ENCODE measurements at regions not wholly inside any gene's neighbourhood (a gene's known extent, or its start where the extent isn't known, plus 50 kb on each side); places are given as distances from the start of the nearest gene placed in this dataset.

DNA sequence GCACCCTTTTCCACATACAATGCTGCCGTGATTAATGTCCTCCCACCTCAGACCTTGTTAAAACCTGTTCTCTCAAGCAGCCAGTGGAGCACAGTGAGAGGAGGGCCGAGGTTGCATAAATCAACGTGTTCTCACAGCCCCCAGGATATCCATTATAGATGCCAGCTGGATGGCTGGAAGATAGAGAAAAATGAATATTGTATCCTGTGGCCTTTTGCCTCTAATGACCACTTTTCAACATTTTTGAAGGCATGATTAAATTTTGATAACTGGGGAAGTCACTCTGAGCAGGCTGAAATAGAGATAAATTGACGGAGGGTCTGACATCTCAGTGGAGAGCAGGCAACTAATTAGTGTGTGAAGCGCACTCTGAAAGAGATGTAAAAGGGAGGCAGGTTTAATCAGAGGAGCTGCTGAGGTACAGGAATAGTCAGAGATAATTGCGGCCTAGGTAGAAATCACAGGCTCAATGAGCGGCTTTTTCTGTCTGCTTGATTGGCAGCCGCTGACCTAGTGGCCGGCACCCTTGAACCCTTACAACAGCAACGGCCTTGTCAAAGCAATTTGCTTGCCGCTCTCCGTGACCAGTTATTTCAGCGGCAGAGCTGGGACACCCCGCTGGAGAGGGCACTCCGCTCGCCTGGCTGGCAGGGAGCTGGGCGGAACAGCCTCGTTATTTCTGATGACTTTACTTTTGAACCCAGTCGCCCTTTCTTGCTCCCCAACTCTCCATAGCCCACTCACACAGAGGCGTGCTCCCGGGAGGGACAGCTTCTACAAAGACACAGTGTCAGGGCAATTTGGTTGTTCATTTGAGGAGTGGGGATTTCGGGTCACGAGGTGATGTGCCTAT, 560.7 kb downstream of the PSAT1 start:
- H4K20me1 ChIP-seq (replicated peaks; ENCODE audit: control insufficient read depth, extremely low read depth, insufficient read depth, low read length) = no peaks in the 10 kb centered on the region
- H3K27ac ChIP-seq (ENCODE audit: insufficient read depth, low read depth, low read length) = no peak overlapping the region
- POLR2A ChIA-PET = no interaction called here

More for the DNA sequence above, 560.7 kb downstream of the PSAT1 start:
- Histone ChIP-seq H3K36me3 (ENCODE audit: control insufficient read depth in 2 of 2, extremely low read depth in 1 of 2, insufficient read depth in 2 of 2, low read length in 2 of 2) (no peaks in the 10 kb centered on the region), H3K9me1 (replicated peaks; ENCODE audit: control insufficient read depth, extremely low read depth, insufficient read depth, low read length) (no peaks in the 10 kb centered on the region), H3K4me2 (ENCODE audit: insufficient read depth, low read length) (no peak overlapping the region), H3K9ac (replicated peaks; ENCODE audit: extremely low read depth, insufficient read depth, low read length) (no peak overlapping the region), H3K4me3 (replicated peaks in 1 of 3; ENCODE audit: insufficient read depth in 1 of 3, low read depth in 1 of 3, low read length in 3 of 3) (no peak overlapping the region), H2AFZ (ENCODE audit: low read depth, low read length) (no peak overlapping the region), H3K27me3 (ENCODE audit: control insufficient read depth in 2 of 2, insufficient read depth in 2 of 2, low read length in 2 of 2) (no peaks in the 10 kb centered on the region), H3K9me3 (replicated peaks; ENCODE audit: control insufficient read depth, insufficient read depth, low read length) (no peaks in the 10 kb centered on the region), H3K79me2 (ENCODE audit: control insufficient read depth, insufficient read depth, low read length) (no peaks in the 10 kb centered on the region), H3K4me1 (ENCODE audit: control insufficient read depth, extremely low read depth, insufficient read depth, low read length) (peaks cover 5% of the 10 kb centered on the region)
- FAIRE-seq (no peak), DNase-seq (ENCODE audit: low read depth, low spot score) (no peak)
- no peak for TF ChIP-seq POLR2A (IDR thresholded peaks at IDR 0.05; ENCODE audit: low read depth, low read length)
- TF ChIP-seq EZH2 (IDR thresholded peaks at IDR 0.05; ENCODE audit: borderline replicate concordance, low read depth, low read length, severe bottlenecking) = no peak
- no peak for TF ChIP-seq CTCF (IDR thresholded peaks at IDR 0.05; ENCODE audit: extremely low read depth in 1 of 2, insufficient read depth in 1 of 2, low read depth in 1 of 2, low read length in 2 of 2)
- no peak for TF ChIP-seq POLR2AphosphoS5 (IDR thresholded peaks at IDR 0.05; ENCODE audit: insufficient read depth, low read depth, low read length)
- TF ChIP-seq MYC (IDR thresholded peaks at IDR 0.05; ENCODE audit: low read depth, low read length) = no peak
- TF ChIP-seq, protein P1, sequence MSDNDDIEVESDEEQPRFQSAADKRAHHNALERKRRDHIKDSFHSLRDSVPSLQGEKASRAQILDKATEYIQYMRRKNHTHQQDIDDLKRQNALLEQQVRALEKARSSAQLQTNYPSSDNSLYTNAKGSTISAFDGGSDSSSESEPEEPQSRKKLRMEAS (IDR thresholded peaks at IDR 0.05; ENCODE audit: insufficient read depth, insufficient read length) = no peak
- TF ChIP-seq GATA2 (IDR thresholded peaks at IDR 0.05; ENCODE audit: insufficient read depth, insufficient read length, low read depth, low read length) = no peak
- TF ChIP-seq FOS (IDR thresholded peaks at IDR 0.05; ENCODE audit: borderline replicate concordance, insufficient read depth, low read length) = no peak
- no peak for TF ChIP-seq JUN (IDR thresholded peaks at IDR 0.05; ENCODE audit: borderline replicate concordance, insufficient read depth, insufficient read length, low read depth)
- no TSS peak for BruUV-seq (replicated peaks)
- CTCF ChIA-PET = interaction anchor here (1.2 to 1.3 kb wide), 2 partner anchors 9 to 36 kb away, joined by 4 read pairs; no protein-coding TSS in a partner anchor
- intact Hi-C loops (cut with micrococcal nuclease) = no loop called here
- dilution Hi-C loops (cut with MboI; ENCODE audit: extremely low pct_ligation_motif_present, low sequenced_read_pairs) = no loop called here
